Gastrocnemius medialis (tissue), 4 donors: ENCODE measurements at regions not wholly inside any gene's neighbourhood (a gene's known extent, or its start where the extent isn't known, plus 50 kb on each side); places are given as distances from the start of the nearest gene placed in this dataset.

Source experiments
- CTCF ChIP-seq, 5 experiments: fragments of 450-650 bp in 3 of 5; fragments of 200-600 bp in 2 of 5; sonication (generic) in 2 of 5; IDR thresholded peaks in 4 of 5; conservative IDR thresholded peaks in 1 of 5; 1 replicate in 4 of 5; 2 replicates in 1 of 5; pipeline ENCODE4 v1.5.1; 2016 to 2019; ENCODE audit warnings: antibody characterized with exemption in 5 of 5, mild to moderate bottlenecking in 3 of 5, moderate library complexity in 3 of 5
- POLR2A ChIP-seq, 2 donors: fragments of 450-650 bp; IDR thresholded peaks; one replicate each; pipeline ENCODE4 v1.6.1; 2017; ENCODE audit warnings: antibody characterized with exemption in 2 of 2, mild to moderate bottlenecking in 2 of 2, moderate library complexity in 2 of 2

- no peak for TF ChIP-seq POLR2A (IDR thresholded peaks at IDR 0.05)
- TF ChIP-seq CTCF (IDR thresholded peaks at IDR 0.05 in 4 of 5, conservative IDR thresholded peaks at IDR 0.05 in 1 of 5) = no peak
Measured at GRCh38 chr14:98085751-98086150, 1186.2 kb downstream of the BCL11B start.
